ENCODE measurements at regions not wholly inside any gene's neighbourhood (a gene's known extent, or its start where the extent isn't known, plus 50 kb on each side); places are given as distances from the start of the nearest gene placed in this dataset.
"Not testable (repeated sequence)": the region's sequence is repeated elsewhere in the genome, so short reads cannot be mapped to it uniquely, and the experiment has no call there.

DNA sequence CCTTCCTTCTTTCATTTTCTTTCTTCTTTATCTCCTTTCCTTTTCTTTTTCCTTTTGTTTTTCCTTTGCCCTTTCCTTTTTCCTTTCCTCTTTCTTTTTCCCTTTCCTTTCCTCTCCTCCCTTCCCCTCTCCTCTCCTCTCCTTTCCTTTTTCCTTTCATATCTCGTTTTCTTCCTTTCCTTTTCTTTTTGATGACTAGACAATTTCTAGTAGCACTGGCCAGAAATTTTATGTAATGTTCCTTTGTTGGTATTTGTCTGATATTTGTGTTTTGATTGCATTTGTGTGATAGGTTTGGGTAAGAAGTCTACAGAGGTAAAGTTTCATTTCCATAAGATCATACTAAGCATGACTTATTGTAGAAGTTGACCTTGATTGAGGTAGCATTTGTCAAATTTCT, 1722.9 kb upstream of the IGFBP7 start:
- Histone ChIP-seq H3K79me2 (ENCODE audit: insufficient read depth, low read length) (no peaks in the 10 kb centered on the region), H2AFZ (ENCODE audit: low read length) (no peak overlapping the region), H3K36me3 (ENCODE audit: insufficient read depth, low read length) (no peaks in the 10 kb centered on the region), H3K9me2 (ENCODE audit: low read depth, low read length) (no peaks in the 10 kb centered on the region), H3K4me3 (ENCODE audit: low read depth, low read length, poor library complexity, severe bottlenecking) (no peak overlapping the region), H3K27me3 (ENCODE audit: insufficient read depth, low read length) (no peaks in the 10 kb centered on the region), H3K9me3 (ENCODE audit: low read length) (no peaks in the 10 kb centered on the region), H3K27ac (ENCODE audit: low read depth, low read length, poor library complexity, severe bottlenecking) (no peak overlapping the region), H4K20me1 (ENCODE audit: insufficient read depth, low read length) (no peaks in the 10 kb centered on the region), H3F3A (ENCODE audit: insufficient read depth, low read length) (no peaks in the 10 kb centered on the region), H3K9ac (ENCODE audit: low read length) (no peak overlapping the region), H3K4me1 (ENCODE audit: insufficient read depth, low read length, severe bottlenecking) (no peaks in the 10 kb centered on the region), H3K4me2 (ENCODE audit: low read length) (no peak overlapping the region)
- TF ChIP-seq EZH2 (IDR thresholded peaks at IDR 0.05; ENCODE audit: borderline replicate concordance, low read length) = no peak
- TF ChIP-seq, protein P1, sequence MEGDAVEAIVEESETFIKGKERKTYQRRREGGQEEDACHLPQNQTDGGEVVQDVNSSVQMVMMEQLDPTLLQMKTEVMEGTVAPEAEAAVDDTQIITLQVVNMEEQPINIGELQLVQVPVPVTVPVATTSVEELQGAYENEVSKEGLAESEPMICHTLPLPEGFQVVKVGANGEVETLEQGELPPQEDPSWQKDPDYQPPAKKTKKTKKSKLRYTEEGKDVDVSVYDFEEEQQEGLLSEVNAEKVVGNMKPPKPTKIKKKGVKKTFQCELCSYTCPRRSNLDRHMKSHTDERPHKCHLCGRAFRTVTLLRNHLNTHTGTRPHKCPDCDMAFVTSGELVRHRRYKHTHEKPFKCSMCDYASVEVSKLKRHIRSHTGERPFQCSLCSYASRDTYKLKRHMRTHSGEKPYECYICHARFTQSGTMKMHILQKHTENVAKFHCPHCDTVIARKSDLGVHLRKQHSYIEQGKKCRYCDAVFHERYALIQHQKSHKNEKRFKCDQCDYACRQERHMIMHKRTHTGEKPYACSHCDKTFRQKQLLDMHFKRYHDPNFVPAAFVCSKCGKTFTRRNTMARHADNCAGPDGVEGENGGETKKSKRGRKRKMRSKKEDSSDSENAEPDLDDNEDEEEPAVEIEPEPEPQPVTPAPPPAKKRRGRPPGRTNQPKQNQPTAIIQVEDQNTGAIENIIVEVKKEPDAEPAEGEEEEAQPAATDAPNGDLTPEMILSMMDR (IDR thresholded peaks at IDR 0.05; ENCODE audit: low read length) = no peak

DNA sequence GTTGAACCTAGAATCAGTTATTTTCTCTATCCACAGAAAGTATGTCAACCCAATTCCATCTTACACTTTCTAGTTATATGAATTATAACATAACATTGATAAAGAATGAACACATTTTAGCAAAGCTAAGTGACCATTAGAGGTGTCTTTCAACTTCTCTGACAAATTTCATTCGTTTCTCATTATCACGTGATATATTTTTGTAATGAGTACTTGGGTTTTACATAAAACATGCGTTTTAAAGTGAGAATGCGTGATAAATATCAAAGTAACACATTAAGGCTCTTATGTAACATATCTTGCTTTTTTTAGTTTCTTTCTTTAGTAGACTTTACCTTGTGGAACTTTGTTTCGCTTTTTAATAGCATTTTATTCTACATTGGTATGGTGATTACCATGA, 1715.1 kb upstream of the IGFBP7 start:
- Histone ChIP-seq H3F3A (ENCODE audit: insufficient read depth, low read length) (no peaks in the 10 kb centered on the region), H3K4me1 (ENCODE audit: insufficient read depth, low read length, severe bottlenecking) (no peaks in the 10 kb centered on the region), H3K9me3 (ENCODE audit: low read length) (no peaks in the 10 kb centered on the region), H3K36me3 (ENCODE audit: insufficient read depth, low read length) (no peaks in the 10 kb centered on the region), H3K27me3 (ENCODE audit: insufficient read depth, low read length) (no peaks in the 10 kb centered on the region), H4K20me1 (ENCODE audit: insufficient read depth, low read length) (no peaks in the 10 kb centered on the region), H2AFZ (ENCODE audit: low read length) (no peak overlapping the region), H3K27ac (ENCODE audit: low read depth, low read length, poor library complexity, severe bottlenecking) (no peak overlapping the region), H3K9ac (ENCODE audit: low read length) (no peak overlapping the region), H3K79me2 (ENCODE audit: insufficient read depth, low read length) (no peaks in the 10 kb centered on the region), H3K4me3 (ENCODE audit: low read depth, low read length, poor library complexity, severe bottlenecking) (no peak overlapping the region), H3K4me2 (ENCODE audit: low read length) (no peak overlapping the region), H3K9me2 (ENCODE audit: low read depth, low read length) (no peaks in the 10 kb centered on the region)
- no peak for TF ChIP-seq EZH2 (IDR thresholded peaks at IDR 0.05; ENCODE audit: borderline replicate concordance, low read length)
- TF ChIP-seq, protein P1 (IDR thresholded peaks at IDR 0.05; ENCODE audit: low read length) = no peak

DNA sequence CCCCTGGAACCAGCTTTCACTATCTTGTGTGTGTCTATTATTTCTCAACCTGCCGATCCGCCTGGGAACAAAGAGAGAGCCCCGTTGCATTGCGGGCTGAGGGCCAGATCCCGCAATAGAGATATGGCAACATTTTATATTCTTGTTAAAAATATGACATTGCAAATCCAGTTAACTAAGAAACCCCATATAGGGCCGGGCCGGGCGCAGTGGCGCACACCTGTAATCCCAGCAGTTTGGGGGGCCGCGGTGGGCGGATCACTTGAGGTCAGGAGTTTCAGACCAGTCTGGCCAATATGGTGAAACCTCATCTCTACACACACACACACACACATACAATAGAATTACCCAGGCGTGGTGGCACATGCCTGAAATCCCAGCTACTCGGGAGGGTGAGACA, 1708.4 kb upstream of the IGFBP7 start:
- H3K9ac ChIP-seq (ENCODE audit: low read length); H3K27ac ChIP-seq (ENCODE audit: low read depth, low read length, poor library complexity, severe bottlenecking); H4K20me1 ChIP-seq (ENCODE audit: insufficient read depth, low read length); H3K27me3 ChIP-seq (ENCODE audit: insufficient read depth, low read length); H3K9me3 ChIP-seq (ENCODE audit: low read length); H3F3A ChIP-seq (ENCODE audit: insufficient read depth, low read length); H3K4me2 ChIP-seq (ENCODE audit: low read length); H3K9me2 ChIP-seq (ENCODE audit: low read depth, low read length); H3K4me3 ChIP-seq (ENCODE audit: low read depth, low read length, poor library complexity, severe bottlenecking); H2AFZ ChIP-seq (ENCODE audit: low read length); H3K79me2 ChIP-seq (ENCODE audit: insufficient read depth, low read length); H3K36me3 ChIP-seq (ENCODE audit: insufficient read depth, low read length); H3K4me1 ChIP-seq (ENCODE audit: insufficient read depth, low read length, severe bottlenecking): not testable (repeated sequence)

DNA sequence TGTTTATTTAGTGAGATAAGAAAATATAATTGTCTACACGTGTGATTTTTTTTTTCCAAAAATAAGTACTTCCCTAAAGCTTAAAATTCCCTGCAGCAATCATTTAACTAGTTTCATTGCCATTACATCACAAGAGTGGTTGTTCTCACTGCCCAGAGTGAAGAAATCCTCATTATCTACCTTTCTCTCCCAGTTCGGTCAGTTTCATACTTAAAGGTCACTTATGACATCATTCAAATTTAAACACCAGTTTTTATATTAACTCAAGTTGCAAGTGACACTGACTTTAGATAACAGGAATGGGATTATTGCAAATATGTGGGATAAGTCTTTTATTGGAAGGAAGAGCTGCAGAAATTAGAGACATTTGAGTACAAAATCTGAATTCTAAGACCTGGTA, 1699.8 kb upstream of the IGFBP7 start:
- H3F3A ChIP-seq (ENCODE audit: insufficient read depth, low read length) = no peaks in the 10 kb centered on the region
- no peaks in the 10 kb centered on the region for H3K4me1 ChIP-seq (ENCODE audit: insufficient read depth, low read length, severe bottlenecking)
- H3K36me3 ChIP-seq (ENCODE audit: insufficient read depth, low read length) = no peaks in the 10 kb centered on the region
- H3K9ac ChIP-seq (ENCODE audit: low read length) = no peak overlapping the region
- H4K20me1 ChIP-seq (ENCODE audit: insufficient read depth, low read length) = no peaks in the 10 kb centered on the region
- H3K4me3 ChIP-seq (ENCODE audit: low read depth, low read length, poor library complexity, severe bottlenecking) = no peak overlapping the region
- H3K27ac ChIP-seq (ENCODE audit: low read depth, low read length, poor library complexity, severe bottlenecking) = no peak overlapping the region
- H3K9me3 ChIP-seq (ENCODE audit: low read length) = no peaks in the 10 kb centered on the region
- no peaks in the 10 kb centered on the region for H3K79me2 ChIP-seq (ENCODE audit: insufficient read depth, low read length)
- no peak overlapping the region for H3K4me2 ChIP-seq (ENCODE audit: low read length)
- H2AFZ ChIP-seq (ENCODE audit: low read length) = no peak overlapping the region
- no peaks in the 10 kb centered on the region for H3K9me2 ChIP-seq (ENCODE audit: low read depth, low read length)
- TF ChIP-seq EZH2 (IDR thresholded peaks at IDR 0.05; ENCODE audit: borderline replicate concordance, low read length) = no peak
- TF ChIP-seq, protein P1 (IDR thresholded peaks at IDR 0.05; ENCODE audit: low read length) = no peak
- no peaks in the 10 kb centered on the region for H3K27me3 ChIP-seq (ENCODE audit: insufficient read depth, low read length)

Measured in OCI-LY1 (cell line).